Left colon (tissue), 2 donors: ENCODE measurements at regions not wholly inside any gene's neighbourhood (a gene's known extent, or its start where the extent isn't known, plus 50 kb on each side); places are given as distances from the start of the nearest gene placed in this dataset.

ENCODE experiments used
- ATAC-seq: fragments of 200-7000 bp; cut with Tn5 transposase; one replicate; pipeline ENCODE4 v1.9.1; 2020; ENCODE audit warnings: mild to moderate bottlenecking, moderate library complexity
- DNase-seq, 2 donors: peaks; one replicate each; pipeline ENCODE4 v3.0.0-alpha.2; 2020
- intact Hi-C, 2 donors: fragments of 100-400 bp; cut with DNase I in 1 of 2; cut with micrococcal nuclease in 1 of 2; formaldehyde crosslinking; loops; one replicate each; pipeline versions ENCODE4 v1.11.2 to v1.14.0; 2022; cut with DNase I, micrococcal nuclease
- donor health status: DM: no; HTN: no; CAD: no.
- donor health status: DM: yes; HTN: yes; CAD: no.

DNA sequence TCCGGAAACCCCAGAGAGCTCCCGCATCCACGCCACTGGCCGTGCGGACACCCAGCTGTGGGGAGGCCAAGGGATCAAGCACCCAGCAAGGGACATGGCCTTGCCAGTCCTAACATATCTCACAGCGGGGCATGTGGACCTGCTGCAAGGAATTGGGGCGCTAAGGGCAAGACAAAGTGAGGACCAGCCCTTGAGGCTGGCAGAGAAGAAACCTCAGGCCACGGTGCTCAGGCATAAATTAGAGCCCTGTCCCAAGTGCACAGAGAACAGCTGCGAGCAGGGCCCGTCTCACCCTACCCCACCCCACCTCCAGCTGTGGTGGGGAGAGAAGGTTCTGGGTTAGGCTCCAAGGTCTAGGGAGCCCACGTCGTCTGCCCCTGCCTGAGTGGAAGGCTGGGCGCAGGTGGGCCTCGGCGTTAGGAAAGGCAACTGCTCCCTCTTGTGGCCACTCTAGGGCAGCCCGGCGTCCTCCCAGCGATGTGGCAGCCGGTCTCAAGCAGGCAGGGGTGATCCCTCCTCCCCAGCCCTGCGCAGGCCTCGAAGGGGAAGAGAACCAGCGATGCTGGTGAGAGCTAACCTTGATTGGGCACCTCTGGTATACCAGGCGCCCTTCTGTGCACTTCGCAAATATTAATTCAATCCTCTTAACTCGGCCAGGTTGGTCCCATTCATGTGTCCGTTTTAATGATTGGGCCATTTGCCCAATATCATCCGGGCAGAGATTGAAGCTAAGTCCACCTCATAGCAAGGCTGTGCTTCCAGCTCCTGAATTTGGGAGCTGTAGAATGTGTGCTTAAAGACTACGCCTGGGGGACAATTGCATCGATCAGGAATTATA lies 235.8 kb downstream of the NFATC2 start:
- intact Hi-C loops = loop anchor here (5.0 kb wide), 2 partner anchors 314 to 319 kb away; no protein-coding TSS in a partner anchor
- ATAC-seq (peak; percentile 97), DNase-seq (peak; percentile 43 to 81)

DNA sequence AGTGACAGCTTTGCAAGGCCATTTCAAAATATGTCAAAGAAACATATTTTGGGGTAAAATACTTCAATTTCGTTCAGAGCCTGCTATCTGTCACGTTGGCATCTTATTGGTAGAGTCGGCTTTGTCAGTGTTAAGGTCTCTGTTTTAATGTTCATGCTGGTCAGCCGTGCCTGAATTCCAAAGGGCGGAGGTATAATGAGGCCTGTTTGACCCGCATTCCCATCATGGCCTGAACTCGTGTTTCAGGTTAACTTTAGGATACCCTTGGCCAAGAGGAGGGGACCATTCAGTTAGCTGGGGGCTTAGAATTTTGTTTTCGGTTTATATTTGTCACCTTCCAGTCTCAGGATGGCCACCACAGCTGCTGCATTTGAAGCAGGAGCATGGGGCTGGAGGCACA lies 236.4 kb downstream of the NFATC2 start:
- no peak for ATAC-seq
- intact Hi-C loops = loop anchor here (5.0 kb wide), 2 partner anchors 314 to 319 kb away; no protein-coding TSS in a partner anchor

DNA sequence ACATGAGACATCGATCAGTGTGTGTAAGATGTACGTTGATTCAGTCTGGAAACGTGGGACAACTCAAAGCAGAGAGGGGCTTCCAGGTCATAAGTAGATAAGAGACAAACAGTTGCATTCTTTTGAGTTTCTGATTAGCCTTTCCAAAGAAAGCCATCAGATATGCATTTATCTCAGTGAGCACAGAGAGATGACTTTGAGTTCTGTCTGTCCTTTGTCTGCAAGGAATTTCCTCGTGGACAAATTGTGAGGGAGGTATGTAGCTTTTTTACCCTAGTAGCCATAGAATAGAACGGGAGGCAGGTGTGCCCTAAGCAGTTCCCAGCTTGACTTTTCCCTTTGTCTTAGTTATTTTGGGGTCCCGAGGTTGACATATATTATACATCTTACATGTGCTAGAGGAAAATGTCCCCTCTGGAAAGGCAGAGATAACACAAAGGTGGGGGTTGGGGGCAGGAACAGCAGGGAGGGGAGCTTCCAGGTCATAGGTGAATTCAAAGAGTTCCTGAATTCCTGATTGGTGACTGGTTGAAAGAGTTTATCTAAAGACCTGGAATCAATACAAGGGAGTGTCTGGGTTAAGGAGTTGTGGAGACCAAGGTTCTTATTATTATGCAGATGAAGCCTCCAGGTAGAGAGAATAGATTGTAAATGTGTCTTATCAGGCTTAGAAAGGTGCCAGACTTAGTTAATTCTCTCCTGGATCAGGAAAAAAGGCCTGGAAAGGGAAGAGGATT lies 237.0 kb downstream of the NFATC2 start:
- ATAC-seq = peak; percentile 34
- no peak for DNase-seq
- intact Hi-C loops = loop anchor here (5.0 kb wide), 2 partner anchors 313 to 318 kb away; no protein-coding TSS in a partner anchor

More for the DNA sequence above, 236.4 kb downstream of the NFATC2 start:
- no peak for DNase-seq

DNA sequence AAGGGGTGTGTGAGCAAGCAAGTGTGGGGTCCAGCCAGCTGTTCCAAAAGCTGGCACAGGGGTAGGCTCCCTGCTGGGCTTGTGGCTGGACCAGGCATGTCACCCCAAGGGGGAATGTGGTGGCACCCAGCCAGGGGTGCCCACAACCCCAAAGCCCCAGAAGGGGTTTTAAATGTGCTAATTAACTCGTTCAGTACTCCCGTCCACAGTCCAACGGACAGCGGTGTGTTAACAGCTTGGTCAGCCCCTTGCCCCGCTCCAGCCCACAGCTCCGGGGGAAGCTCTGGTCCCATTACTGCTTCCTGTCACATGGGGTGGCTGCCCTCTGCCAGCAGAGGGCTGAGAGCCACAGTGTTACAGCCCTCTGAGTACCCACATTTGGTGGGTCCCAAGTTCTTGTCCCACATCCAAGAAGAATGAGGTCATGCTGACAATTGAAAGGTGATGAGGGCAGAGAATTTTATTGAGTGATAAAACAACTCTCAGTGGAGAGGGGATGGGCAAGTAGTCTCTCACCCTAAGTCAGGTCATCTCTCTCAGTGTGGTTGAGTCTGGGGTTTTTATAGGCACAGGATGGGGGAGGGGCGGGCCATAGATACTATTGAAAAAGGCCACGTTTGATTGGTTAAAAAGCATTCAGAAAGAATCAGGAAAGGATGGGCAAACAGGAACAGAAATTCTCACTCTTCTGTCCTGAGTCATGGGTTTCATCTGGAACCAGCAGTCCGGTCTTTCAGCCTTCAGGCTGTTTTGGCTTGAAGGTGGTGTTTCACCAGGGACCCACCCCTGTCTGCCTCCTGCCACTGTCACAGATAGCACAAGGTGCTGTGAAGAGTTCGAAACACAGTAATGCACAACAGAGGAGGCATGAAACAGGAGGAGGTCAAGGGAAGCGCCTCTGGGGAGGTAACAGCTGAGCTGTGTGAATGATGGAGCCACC lies 238.5 kb downstream of the NFATC2 start:
- intact Hi-C loops = no loop called here
- ATAC-seq = no peak
- DNase-seq = no peak

DNA sequence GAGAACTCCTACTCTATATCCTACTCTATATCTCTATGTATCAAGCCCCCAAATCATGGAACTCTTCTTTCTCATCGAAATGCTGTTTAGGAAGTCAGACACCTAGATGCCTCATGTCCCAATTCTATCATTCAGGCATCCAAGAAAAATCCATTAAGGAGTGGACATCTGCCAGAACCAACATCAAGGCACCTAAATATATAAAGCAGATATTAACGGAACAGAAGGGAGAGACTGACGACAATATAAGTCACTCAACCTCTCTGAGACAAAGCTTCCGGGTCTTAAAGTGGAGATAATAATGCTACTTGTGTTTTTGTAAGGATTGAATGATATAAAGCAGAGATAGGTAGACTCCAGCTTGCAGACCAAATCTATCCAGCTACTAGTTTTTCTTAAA lies 241.5 kb downstream of the NFATC2 start:
- intact Hi-C loops = no loop called here

DNA sequence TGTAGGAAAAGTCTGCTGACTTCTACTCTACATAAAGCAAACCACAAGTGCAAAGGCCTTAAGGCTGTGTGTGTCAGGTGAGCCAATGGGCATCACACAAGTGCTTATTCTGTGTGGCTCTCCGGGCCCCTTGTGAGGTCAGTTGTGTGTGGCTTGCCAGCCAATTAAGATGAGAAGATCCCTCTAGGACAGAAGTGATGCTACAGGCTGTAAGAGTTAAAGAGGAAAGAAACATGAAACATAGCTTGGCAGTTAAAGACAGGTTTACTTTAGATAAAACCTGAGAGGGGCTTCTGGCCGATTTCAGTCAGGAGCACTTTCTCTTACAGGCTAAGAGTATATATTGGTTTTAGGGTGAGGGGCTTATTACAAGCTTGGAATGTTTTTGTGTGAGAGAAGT lies 242.4 kb downstream of the NFATC2 start:
- intact Hi-C loops = no loop called here
- DNase-seq (no peak), ATAC-seq (no peak)

More for the DNA sequence above, 241.5 kb downstream of the NFATC2 start:
- no peak for ATAC-seq
- no peak for DNase-seq

DNA sequence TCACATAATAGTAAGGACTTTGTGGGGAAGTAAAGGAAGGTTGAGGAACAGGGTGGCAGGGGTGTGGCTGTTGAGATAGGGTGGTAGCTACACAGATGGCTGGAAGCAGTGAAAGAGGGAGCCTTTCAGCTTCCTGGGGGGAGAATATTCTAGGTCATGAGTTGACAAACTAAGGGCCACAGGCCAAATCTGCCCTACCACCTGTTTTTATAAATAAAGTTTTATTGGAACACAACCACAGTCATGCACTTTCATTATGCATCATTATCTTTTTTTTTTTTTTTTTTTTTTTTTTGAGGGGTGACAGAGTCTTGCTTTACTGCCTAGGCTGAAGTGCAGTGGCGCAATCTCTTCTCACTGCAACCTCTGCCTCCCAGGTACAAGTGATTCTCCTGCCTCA lies 243.1 kb downstream of the NFATC2 start:
- ATAC-seq (no peak), DNase-seq (no peak)
- intact Hi-C loops = no loop called here

DNA sequence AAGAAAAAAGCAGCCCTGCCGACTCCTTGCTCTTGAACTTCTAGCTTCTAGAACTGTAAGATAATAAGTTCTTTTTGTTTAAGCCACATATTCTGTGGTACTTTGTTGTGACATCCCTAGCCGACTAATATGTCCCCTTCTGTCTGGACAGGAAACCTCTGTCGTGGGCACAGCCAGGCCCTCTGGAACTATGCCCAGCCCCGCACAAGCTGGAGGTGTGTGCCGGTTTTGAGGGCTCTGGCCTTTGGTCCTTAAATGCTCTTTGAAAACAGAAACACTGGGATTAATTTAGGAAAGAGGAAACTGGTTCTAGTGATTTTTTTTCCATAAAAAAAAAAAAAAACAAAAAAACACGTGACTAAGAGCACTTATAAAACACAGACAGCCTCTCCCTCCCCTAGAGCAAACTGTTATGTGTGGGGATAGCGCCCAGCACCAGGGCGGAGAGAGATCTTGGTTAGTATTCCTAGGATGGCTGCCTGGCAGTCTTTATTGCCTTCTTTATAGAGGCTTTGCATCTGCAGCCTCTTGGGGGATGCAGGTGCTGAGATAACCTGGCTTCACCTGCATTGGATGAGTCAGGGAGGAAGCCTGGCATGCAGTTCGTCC lies 244.3 kb downstream of the NFATC2 start:
- intact Hi-C loops = no loop called here
- no peak for DNase-seq
- peak; percentile 36 for ATAC-seq

DNA sequence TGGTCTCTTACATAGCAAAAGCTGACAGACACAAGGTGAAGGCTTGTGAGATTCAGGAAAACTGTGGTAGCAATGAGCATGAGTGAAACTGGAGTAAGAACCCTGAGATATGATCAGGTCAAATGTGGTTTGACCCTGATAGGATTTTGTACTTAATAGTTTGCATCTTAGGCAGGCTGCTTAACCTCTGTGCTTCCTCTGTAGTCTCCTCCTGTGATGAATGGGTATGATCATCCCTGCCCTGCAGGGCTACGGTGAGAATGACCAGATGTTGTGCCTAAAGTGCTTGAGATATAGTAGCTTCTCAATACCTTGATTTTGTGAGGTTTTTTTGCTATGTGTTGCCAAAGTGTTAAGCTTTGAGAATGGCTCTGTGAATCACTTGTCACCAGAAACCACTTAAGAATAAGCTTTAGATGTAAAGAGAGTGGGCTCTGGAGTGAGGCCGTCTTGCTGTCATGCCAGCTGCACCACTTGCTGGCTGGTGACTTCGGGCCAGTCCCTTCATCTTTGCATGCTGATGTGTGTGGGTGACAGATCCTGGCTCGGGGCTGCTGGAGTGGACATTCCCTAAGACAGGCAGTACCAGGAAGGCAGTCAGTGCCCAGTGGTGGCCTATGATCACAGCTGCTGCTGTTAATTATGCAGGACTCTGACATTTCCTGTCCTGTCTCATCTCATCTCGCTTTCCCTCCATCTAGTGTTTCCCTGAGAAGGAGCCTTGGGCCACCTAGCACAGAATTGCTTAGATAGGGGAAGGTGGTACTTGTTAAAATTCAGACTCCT lies 254.7 kb downstream of the NFATC2 start:
- ATAC-seq (no peak), DNase-seq (no peak)
- intact Hi-C loops = no loop called here

DNA sequence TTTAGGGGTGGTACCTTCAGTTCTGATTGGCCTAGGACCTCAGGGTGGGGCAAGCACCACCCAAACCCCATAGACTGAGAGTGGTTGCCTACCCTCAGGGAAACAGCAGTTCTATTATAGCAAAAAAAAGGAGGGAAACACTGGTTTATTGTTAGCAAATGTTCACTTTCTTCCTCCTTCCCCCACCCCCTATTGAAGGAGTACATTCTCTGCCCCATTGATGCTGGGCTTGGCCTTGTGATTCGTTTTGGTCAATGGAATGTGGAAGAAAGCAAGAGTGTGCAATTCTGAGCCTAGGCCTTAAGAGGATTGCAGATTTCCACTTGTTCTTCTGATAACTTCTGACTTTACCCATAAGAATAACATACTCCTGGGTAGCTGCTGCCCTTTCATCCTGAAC lies 255.8 kb downstream of the NFATC2 start:
- no peak for DNase-seq
- intact Hi-C loops = no loop called here
- no peak for ATAC-seq

DNA sequence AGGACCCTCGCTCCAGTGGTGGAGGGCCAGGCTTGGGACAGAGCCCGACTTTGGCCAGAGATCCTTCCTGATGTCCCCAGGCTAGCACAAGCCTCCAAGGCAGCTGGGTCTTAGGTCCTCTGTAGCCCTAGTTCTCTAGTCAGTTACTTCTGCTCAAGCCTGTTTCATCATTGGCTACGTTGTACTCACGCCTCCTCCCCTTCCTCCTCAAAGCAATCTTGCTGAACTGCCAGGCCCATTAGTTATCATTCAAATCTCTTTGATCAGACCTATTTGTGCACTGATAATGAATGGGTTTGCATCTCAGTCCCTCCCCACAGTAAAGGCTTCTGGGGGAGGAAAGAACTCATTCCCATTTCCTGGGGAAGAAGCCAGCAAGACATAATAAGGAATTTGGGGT lies 256.8 kb downstream of the NFATC2 start:
- no peak for DNase-seq
- intact Hi-C loops = no loop called here
- ATAC-seq = no peak

DNA sequence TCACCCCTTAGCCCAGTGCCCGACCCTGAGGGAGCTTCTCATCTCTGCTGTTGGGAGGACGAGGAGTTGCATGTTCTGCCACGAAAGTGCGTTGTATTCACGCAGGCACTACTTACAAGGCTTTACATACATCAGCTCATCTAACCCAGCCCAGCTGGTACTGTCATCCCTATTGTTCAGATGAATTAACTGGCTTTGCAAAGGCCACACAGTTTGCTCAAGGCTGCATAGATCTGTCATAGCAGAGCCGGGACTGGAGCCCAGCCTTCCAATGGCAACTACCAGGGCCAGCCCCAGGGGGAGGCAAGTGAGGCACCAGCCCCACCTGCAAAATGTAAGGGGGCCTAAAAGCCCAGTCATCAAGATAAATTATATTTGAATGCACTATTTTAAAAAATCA lies 257.6 kb downstream of the NFATC2 start:
- intact Hi-C loops = no loop called here
- ATAC-seq = no peak

DNA sequence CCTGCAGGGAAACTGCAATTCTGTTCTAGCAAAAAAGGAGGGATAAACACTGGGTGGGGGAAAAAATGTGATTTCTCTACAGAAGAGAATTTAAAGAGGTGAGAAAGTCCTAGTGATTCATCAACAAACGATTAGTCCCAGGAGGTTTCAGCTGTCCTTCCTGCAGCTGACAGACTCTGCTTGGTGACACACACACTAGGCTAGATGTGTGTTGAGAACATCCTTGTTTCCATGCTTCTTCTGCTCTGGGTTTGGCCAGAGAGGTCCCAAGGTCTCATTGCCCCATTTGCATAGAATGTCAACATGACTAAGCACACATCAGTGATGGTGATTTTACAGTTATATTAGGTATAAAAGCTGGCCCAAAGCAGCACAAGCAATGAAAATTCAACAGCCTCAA lies 258.3 kb downstream of the NFATC2 start:
- DNase-seq (no peak), ATAC-seq (no peak)
- intact Hi-C loops = no loop called here

More for the DNA sequence above, 257.6 kb downstream of the NFATC2 start:
- no peak for DNase-seq

DNA sequence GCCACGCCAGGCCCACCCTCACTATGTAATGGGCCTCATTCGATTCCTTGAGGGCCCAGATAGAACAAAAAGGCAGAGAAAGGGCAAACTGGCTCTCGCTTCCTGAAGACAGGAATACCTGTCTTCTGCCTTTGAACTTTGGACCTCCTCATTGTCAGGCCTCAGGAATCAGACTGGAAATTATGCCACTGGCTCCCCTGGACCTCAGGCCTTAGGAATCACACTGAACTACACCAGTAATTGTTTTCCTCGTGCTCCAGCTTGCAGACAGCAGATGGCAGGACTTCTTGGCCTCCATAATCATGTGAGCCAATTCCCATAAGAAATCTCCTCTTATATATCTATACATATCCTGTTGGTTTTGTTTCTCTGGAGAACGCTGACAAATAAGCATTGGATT lies 258.6 kb upstream of the KCNG1 start:
- ATAC-seq (no peak), DNase-seq (no peak)
- intact Hi-C loops = no loop called here

DNA sequence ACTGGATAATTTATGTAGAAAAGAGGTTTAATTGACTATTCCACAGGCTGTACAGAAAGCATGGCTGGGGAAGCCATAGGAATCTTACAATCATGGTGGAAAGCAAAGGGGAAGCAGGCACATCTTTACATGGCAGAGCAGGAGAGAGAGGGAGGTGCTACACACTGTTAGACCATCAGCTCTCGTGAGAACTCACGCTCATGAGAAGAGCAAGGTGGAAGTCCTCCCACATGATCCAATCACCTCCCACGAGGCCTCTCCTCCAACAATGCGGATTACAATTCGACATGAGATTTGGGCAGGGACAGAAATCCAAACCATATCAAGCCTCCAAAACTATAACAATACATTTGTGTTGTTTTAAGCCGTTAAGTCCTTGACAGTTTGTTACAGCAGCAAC lies 257.1 kb upstream of the KCNG1 start:
- no peak for ATAC-seq
- intact Hi-C loops = no loop called here
- DNase-seq = no peak

DNA sequence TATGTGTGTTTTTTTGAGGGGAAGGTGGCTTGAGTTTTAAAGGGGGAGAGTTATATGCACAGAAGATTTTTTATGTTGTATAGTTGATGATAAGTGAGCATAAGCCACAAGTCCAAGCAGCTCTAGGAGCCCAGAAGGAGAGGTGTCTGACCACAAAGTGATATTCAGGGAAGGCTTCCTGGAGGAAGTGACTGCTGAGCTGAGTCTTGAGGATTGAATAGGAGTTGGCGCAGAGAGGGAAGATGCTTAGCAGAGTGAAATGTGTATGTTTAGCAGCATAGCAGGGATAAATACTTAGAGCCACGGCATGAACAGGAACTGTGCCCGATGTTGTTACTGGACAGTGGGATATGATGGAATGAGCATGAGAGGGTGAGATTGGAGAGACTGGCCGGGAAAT lies 255.1 kb upstream of the KCNG1 start:
- intact Hi-C loops = no loop called here
- DNase-seq = no peak

DNA sequence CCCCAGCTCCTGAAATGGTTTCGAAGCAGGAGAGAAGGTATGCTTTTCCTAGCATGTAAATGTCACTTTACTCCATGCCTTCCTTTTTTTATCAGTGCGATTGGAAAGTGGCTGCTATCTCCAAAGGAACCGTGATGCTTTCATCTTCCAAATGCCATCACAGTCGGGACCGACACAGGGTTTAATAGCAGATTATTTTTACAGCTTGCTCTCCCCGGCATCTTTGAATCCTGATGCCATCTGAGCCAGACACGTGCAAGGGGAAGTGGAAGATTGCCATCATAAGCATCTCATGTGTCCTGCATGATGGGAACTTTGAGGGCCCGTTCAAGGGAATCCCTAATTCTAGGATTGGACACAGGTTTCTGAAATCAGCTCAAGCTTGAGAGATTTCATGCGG lies 253.4 kb upstream of the KCNG1 start:
- no peak for ATAC-seq
- no peak for DNase-seq
- intact Hi-C loops = no loop called here

More for the DNA sequence above, 255.1 kb upstream of the KCNG1 start:
- ATAC-seq = no peak

DNA sequence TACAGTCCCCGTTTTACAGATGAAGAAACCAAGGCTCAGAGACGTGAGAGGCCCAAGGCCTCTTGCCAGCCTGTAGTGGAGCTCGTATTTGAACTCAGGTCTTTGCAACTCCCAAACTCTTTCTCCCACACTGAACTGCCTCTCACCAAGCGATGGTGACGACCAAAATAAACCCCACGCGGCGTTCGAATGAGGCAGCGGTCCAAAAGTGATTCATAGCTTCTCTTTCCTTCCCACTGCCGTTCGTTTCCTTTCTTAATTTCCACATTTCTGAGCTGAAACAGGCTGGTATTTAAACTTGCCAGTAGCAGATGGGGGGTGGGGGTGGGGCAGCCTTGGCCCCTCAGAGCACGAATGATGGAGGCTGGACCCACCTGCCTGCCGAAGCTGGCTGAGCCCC lies 252.9 kb upstream of the KCNG1 start:
- intact Hi-C loops = no loop called here
- ATAC-seq = no peak

More for the DNA sequence above, 252.9 kb upstream of the KCNG1 start:
- no peak for DNase-seq
